ENCODE measurements at regions not wholly inside any gene's neighbourhood (a gene's known extent, or its start where the extent isn't known, plus 50 kb on each side); places are given as distances from the start of the nearest gene placed in this dataset.

- DNase-seq (ENCODE audit: low spot score) (no peak), ATAC-seq (no peak)
- CTCF ChIA-PET: no interaction called here
- no peak overlapping the region for H3K27ac Mint-ChIP-seq
- no peak for TF ChIP-seq TEAD4 (CRISPR knock-in tag; IDR thresholded peaks at IDR 0.05)
- no peak for TF ChIP-seq AR (CRISPR knock-in tag; IDR thresholded peaks at IDR 0.05)
- POLR2A ChIA-PET: no interaction called here
- no peaks in the 10 kb centered on the region for H3K27me3 Mint-ChIP-seq (ENCODE audit: low read depth)
- no peaks in the 10 kb centered on the region for H3K9me3 Mint-ChIP-seq
- no peak overlapping the region for H3K4me3 Mint-ChIP-seq
- H3K4me1 Mint-ChIP-seq: 0 out of 2 replicates have a peak, but pooled peaks cover 13% of the 10 kb centered on the region
- H3K36me3 Mint-ChIP-seq: no peaks in the 10 kb centered on the region
Measured at GRCh38 chr5:158165647-158166046, 306.7 kb upstream of the CLINT1 start.

- no peak for TF ChIP-seq RORB (CRISPR knock-in tag; IDR thresholded peaks at IDR 0.05)
- TF ChIP-seq OVOL2 (CRISPR knock-in tag; IDR thresholded peaks at IDR 0.05; ENCODE audit: borderline replicate concordance): no peak
- TF ChIP-seq ATF1 (CRISPR knock-in tag; IDR thresholded peaks at IDR 0.05): no peak
- no peak for TF ChIP-seq TEAD4 (CRISPR knock-in tag; IDR thresholded peaks at IDR 0.05)
- no peak for TF ChIP-seq E2F1 (CRISPR knock-in tag; IDR thresholded peaks at IDR 0.05)
- TF ChIP-seq ZSCAN18 (CRISPR knock-in tag; IDR thresholded peaks at IDR 0.05): no peak
- no peak for TF ChIP-seq EMX1 (CRISPR knock-in tag; IDR thresholded peaks at IDR 0.05)
- no peak for TF ChIP-seq ZNF425 (CRISPR knock-in tag; conservative IDR thresholded peaks at IDR 0.05)
- TF ChIP-seq FOXK1 (CRISPR knock-in tag; IDR thresholded peaks at IDR 0.05): no peak
- TF ChIP-seq SP1 (CRISPR knock-in tag; conservative IDR thresholded peaks at IDR 0.05): no peak
- no peak for TF ChIP-seq ERG (CRISPR knock-in tag; IDR thresholded peaks at IDR 0.05)
- TF ChIP-seq SMAD3 (CRISPR knock-in tag; IDR thresholded peaks at IDR 0.05; ENCODE audit: borderline replicate concordance): no peak
- Mint-ChIP-seq H3K4me1 (0 out of 2 replicates have a peak, but pooled peaks cover 13% of the 10 kb centered on the region), H3K36me3 (no peaks in the 10 kb centered on the region), H3K9me3 (no peaks in the 10 kb centered on the region), H3K27ac (no peak overlapping the region), H3K27me3 (ENCODE audit: low read depth) (no peaks in the 10 kb centered on the region), H3K4me3 (no peak overlapping the region)
- DNase-seq (ENCODE audit: low spot score) (no peak), ATAC-seq (no peak)
- POLR2A ChIA-PET: no interaction called here
- CTCF ChIA-PET: no interaction called here
Measured at GRCh38 chr5:158164296-158165047, 305.5 kb upstream of the CLINT1 start.

All from WTC11 (cell line).